ENCODE measurements at regions not wholly inside any gene's neighbourhood (a gene's known extent, or its start where the extent isn't known, plus 50 kb on each side); places are given as distances from the start of the nearest gene placed in this dataset.

DNA sequence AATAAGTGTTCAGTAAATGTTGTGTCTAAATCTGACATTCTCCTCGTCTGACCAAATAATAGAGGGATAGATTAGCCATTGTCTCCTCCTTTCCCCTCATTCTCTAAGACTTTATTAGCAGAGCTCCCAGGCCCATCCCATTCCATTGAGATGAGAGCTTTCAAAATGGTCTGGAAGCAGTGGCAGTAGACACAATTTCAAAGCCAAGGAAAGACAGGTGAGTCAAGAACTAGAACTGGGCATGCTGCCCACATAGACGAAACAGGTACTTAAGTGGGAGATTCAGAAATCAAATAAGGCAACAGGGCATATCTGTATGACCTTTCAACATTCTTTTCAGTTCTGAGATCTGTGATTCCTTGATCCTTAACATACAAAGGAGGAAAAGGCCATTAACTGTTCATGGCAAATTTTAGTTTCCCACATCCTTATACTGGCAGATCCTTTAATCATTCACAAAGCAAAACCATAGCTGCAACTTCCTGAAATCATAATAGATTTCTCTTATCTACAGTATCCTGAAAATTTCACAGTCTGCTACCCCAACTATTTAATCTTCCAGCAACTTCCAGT, 96.6 kb upstream of the KCNA4 start:
- TF ChIP-seq CTCF (IDR thresholded peaks at IDR 0.05): no peak
- Mint-ChIP-seq H3K4me3 (ENCODE audit: unreplicated experiment) (no peak overlapping the region), H3K27me3 (ENCODE audit: low read depth) (peaks cover 15% of the 10 kb centered on the region), H3K4me1 (ENCODE audit: low read depth) (peaks cover 2% of the 10 kb centered on the region), H3K27ac (ENCODE audit: unreplicated experiment) (no peak overlapping the region), H3K9me3 (ENCODE audit: low read depth) (no peaks in the 10 kb centered on the region), H3K36me3 (ENCODE audit: low read depth) (no peaks in the 10 kb centered on the region)
- no peak for DNase-seq (ENCODE audit: low spot score)

GRCh38 chr11:30116512-30116911, 99.7 kb upstream of the KCNA4 start:
- H3K4me3 Mint-ChIP-seq (ENCODE audit: unreplicated experiment): no peak overlapping the region
- no peak overlapping the region for H3K27ac Mint-ChIP-seq (ENCODE audit: unreplicated experiment)
- H3K4me1 Mint-ChIP-seq (ENCODE audit: low read depth): no peaks in the 10 kb centered on the region
- H3K27me3 Mint-ChIP-seq (ENCODE audit: low read depth): peaks cover 23% of the 10 kb centered on the region
- TF ChIP-seq CTCF (IDR thresholded peaks at IDR 0.05): no peak
- no peak for DNase-seq (ENCODE audit: low spot score)
- peaks cover 8% of the 10 kb centered on the region for H3K9me3 Mint-ChIP-seq (ENCODE audit: low read depth)
- no peaks in the 10 kb centered on the region for H3K36me3 Mint-ChIP-seq (ENCODE audit: low read depth)

DNA sequence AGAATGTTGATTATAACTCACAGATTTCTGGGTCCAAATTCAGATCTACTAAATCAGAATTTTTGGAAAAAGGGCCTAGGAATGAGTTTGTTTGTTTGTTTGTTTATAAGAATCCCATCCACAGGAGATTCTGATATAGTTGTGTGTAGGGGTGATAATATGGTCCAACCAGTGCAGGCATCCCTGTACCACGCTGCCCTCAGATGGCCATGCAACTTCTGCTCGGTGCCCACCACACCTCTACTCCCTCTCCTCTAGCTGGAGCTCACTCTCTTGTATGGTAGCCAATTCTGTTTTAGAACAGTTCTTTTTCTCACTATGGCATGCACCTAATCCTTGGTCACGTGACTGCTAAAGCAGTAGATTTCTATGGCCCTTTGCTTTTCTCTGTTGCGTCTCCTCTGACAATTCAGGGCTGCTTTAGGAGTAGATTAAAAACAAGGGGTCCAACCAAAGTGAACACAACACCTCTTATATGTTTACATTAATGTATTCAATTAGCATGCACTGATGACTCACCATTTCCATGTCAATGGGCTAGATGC, 103.3 kb upstream of the KCNA4 start:
- Mint-ChIP-seq H3K27me3 (ENCODE audit: low read depth) (peaks cover 21% of the 10 kb centered on the region), H3K4me1 (ENCODE audit: low read depth) (no peaks in the 10 kb centered on the region), H3K4me3 (ENCODE audit: unreplicated experiment) (no peak overlapping the region), H3K36me3 (ENCODE audit: low read depth) (no peaks in the 10 kb centered on the region), H3K9me3 (ENCODE audit: low read depth) (peaks cover 8% of the 10 kb centered on the region), H3K27ac (ENCODE audit: unreplicated experiment) (no peak overlapping the region)
- TF ChIP-seq CTCF (IDR thresholded peaks at IDR 0.05): no peak
- no peak for DNase-seq (ENCODE audit: low spot score)

DNA sequence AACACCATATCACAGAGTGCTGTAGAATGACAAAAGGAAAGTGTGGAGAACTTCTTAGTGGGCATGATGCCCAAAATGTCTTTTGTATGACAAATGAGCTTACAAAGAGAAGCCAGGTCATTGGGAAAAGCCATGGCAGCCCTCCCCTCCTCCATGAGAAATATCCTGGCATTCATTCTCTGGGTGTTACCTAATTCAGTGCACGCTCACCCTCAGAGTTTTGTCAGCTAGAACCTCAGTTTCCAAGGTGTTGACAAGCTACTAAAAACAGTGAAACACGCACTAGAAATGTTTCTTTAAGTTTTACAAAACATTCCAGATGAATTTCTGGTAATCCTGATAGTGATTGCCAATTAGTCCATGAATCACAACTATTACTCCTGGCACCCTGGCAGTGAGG, 105.4 kb upstream of the FSHB start:
- no peak overlapping the region for H3K27ac Mint-ChIP-seq (ENCODE audit: unreplicated experiment)
- H3K27me3 Mint-ChIP-seq (ENCODE audit: low read depth): peaks cover 27% of the 10 kb centered on the region
- no peaks in the 10 kb centered on the region for H3K4me1 Mint-ChIP-seq (ENCODE audit: low read depth)
- peaks cover 4% of the 10 kb centered on the region for H3K9me3 Mint-ChIP-seq (ENCODE audit: low read depth)
- no peak for TF ChIP-seq CTCF (IDR thresholded peaks at IDR 0.05)
- no peak overlapping the region for H3K4me3 Mint-ChIP-seq (ENCODE audit: unreplicated experiment)
- no peak for DNase-seq (ENCODE audit: low spot score)
- no peaks in the 10 kb centered on the region for H3K36me3 Mint-ChIP-seq (ENCODE audit: low read depth)

DNA sequence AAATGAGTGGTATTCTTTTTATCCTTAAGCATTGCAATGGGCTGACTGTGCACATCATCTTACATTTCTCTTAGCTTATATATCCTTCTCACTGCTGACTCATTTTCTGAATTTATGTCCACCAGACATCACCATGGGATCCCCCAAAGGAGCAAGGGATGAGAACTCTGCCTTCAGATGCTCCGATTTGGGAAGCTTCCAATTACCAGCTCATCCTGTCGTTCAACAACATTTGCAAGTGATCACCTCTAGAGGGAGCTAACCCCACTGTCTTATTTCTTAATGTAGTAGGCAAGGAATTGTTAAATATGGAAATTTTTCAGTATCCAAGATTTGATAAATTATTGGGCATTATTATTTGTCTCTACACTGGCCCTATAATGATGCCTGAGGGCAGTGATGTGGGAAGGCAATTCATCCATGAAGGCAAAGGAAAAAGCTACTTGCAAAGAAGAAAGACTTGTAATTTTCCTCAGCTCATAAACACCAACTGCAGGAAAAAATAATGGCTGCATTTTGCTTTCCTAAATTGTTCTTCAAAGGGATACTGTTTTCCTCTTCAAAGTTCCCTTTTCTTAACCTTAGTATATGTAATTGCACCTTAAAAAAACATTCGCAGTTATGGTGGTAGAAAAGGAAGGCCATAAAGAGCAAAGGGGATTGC, 102.4 kb upstream of the FSHB start:
- no peak overlapping the region for H3K27ac Mint-ChIP-seq (ENCODE audit: unreplicated experiment)
- TF ChIP-seq CTCF (IDR thresholded peaks at IDR 0.05): peak; percentile 83
- no peak for DNase-seq (ENCODE audit: low spot score)
- no peaks in the 10 kb centered on the region for H3K36me3 Mint-ChIP-seq (ENCODE audit: low read depth)
- H3K9me3 Mint-ChIP-seq (ENCODE audit: low read depth): no peaks in the 10 kb centered on the region
- no peaks in the 10 kb centered on the region for H3K4me1 Mint-ChIP-seq (ENCODE audit: low read depth)
- peaks cover 23% of the 10 kb centered on the region for H3K27me3 Mint-ChIP-seq (ENCODE audit: low read depth)
- H3K4me3 Mint-ChIP-seq (ENCODE audit: unreplicated experiment): no peak overlapping the region

All from chondrocyte (in vitro differentiated cells).